ENCODE measurements at regions not wholly inside any gene's neighbourhood (a gene's known extent, or its start where the extent isn't known, plus 50 kb on each side); places are given as distances from the start of the nearest gene placed in this dataset.

- TF ChIP-seq CTCF (IDR thresholded peaks at IDR 0.05) = no peak
- TF ChIP-seq POLR2A (IDR thresholded peaks at IDR 0.05) = no peak
- TF ChIP-seq POLR2AphosphoS5 (IDR thresholded peaks at IDR 0.05) = no peak
Measured at GRCh38 chr5:68631884-68632283, 416.3 kb downstream of the PIK3R1 start.

All from gastroesophageal sphincter (tissue), 3 donors.